Activated CD4-positive, alpha-beta T cell treated with anti-CD3 and anti-CD28 coated beads, Interleukin-2, amount 10 ng/mL, durations not matched to agents 7 days and 5 days (primary cell): ENCODE measurements at regions not wholly inside any gene's neighbourhood (a gene's known extent, or its start where the extent isn't known, plus 50 kb on each side); places are given as distances from the start of the nearest gene placed in this dataset.

Source experiments
- CTCF ChIA-PET: fragments of 350-600 bp; sonication (Branson Sonifier 250); formaldehyde crosslinking; loops from one replicate; lab custom pipeline; 2021; ENCODE audit warnings: antibody characterized with exemption; lab: Charles Lee
- POLR2A ChIA-PET: fragments of 350-600 bp; sonication (Branson Sonifier 250); formaldehyde crosslinking; loops from one replicate; lab custom pipeline; 2021; ENCODE audit warnings: antibody characterized with exemption; lab: Charles Lee
- DNase-seq: peaks from one replicate; pipeline ENCODE4 v3.0.0-alpha.2; 2020
- H3K27ac Mint-ChIP-seq: one replicate; pipeline ENCODE4 v1.8.0; 2021; ENCODE audit warnings: mild to moderate bottlenecking, moderate library complexity, mixed read lengths
- H3K27me3 Mint-ChIP-seq: one replicate; pipeline ENCODE4 v1.8.0; 2021; ENCODE audit warnings: mixed read lengths
- H3K36me3 Mint-ChIP-seq: one replicate; pipeline ENCODE4 v1.8.0; 2021; ENCODE audit warnings: low read depth, mixed read lengths
- H3K4me1 Mint-ChIP-seq: one replicate; pipeline ENCODE4 v1.8.0; 2021; ENCODE audit warnings: mixed read lengths
- H3K4me3 Mint-ChIP-seq: one replicate; pipeline ENCODE4 v1.8.0; 2021; ENCODE audit warnings: mild to moderate bottlenecking, moderate library complexity, mixed read lengths
- H3K9me3 Mint-ChIP-seq: one replicate; pipeline ENCODE4 v1.8.0; 2021; ENCODE audit warnings: mixed read lengths

DNA sequence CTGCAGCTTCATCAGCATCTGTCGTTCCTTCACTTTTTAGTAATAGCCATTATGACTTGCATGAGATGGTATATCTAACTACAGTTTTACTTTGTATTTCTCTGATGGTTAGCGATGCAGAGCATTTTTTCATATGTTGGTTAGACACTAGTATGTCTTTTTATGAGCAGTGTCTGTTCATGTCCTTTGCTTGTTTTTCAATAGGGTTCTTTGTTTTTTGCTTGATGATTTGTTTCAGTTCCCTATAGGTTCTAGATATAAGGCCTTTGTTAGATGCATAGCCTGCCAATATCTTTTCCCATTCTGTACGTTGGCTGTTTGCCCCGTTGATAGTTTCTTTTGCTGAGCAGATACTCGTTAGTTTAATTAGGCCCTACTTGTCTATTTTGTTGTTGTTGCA lies 487.2 kb upstream of the BCHE start:
- CTCF ChIA-PET = no interaction called here
- Mint-ChIP-seq H3K4me1 (no peaks in the 10 kb centered on the region), H3K27ac (no peak overlapping the region), H3K27me3 (no peaks in the 10 kb centered on the region), H3K4me3 (no peak overlapping the region), H3K9me3 (no peaks in the 10 kb centered on the region), H3K36me3 (no peaks in the 10 kb centered on the region)
- POLR2A ChIA-PET = no interaction called here
- DNase-seq = no peak

GRCh38 chr3:166322391-166322790 lies 485.2 kb upstream of the BCHE start:
- peaks cover 1% of the 10 kb centered on the region for H3K9me3 Mint-ChIP-seq
- no peak overlapping the region for H3K4me3 Mint-ChIP-seq
- no peaks in the 10 kb centered on the region for H3K36me3 Mint-ChIP-seq
- POLR2A ChIA-PET = no interaction called here
- CTCF ChIA-PET = no interaction called here
- no peaks in the 10 kb centered on the region for H3K27me3 Mint-ChIP-seq
- DNase-seq = no peak
- no peak overlapping the region for H3K27ac Mint-ChIP-seq
- H3K4me1 Mint-ChIP-seq = no peaks in the 10 kb centered on the region

GRCh38 chr3:166307756-166308350 lies 470.6 kb upstream of the BCHE start:
- Mint-ChIP-seq H3K27ac (no peak overlapping the region), H3K4me1 (no peaks in the 10 kb centered on the region), H3K27me3 (no peaks in the 10 kb centered on the region), H3K9me3 (peaks cover 2% of the 10 kb centered on the region), H3K4me3 (no peak overlapping the region), H3K36me3 (no peaks in the 10 kb centered on the region)
- ChIA-PET CTCF (no interaction called here), POLR2A (no interaction called here)
- no peak for DNase-seq

GRCh38 chr3:166304584-166304983 lies 467.4 kb upstream of the BCHE start:
- no peaks in the 10 kb centered on the region for H3K9me3 Mint-ChIP-seq
- DNase-seq = no peak
- H3K4me3 Mint-ChIP-seq = no peak overlapping the region
- no peaks in the 10 kb centered on the region for H3K4me1 Mint-ChIP-seq
- no peak overlapping the region for H3K27ac Mint-ChIP-seq
- no peaks in the 10 kb centered on the region for H3K36me3 Mint-ChIP-seq
- H3K27me3 Mint-ChIP-seq = no peaks in the 10 kb centered on the region
- ChIA-PET POLR2A (no interaction called here), CTCF (no interaction called here)

DNA sequence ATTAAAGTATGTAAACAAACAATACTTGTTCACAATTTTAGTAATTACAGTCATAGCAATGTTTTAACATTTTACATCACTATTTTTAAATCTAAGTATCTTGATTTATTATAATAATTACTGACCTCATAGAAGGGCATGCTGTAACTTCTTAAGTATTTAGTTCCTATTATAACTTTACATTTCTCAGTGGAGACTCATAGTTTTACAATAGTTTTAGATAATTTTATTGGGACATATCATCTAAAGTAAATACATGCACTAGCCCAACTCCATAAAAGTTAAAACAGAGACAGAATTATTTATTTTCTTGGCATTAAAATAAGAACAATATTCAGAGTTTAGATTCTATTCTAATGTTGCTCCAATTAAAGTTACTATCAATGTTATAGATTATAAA lies 466.5 kb upstream of the BCHE start:
- H3K27me3 Mint-ChIP-seq = no peaks in the 10 kb centered on the region
- ChIA-PET CTCF (no interaction called here), POLR2A (no interaction called here)
- no peak overlapping the region for H3K27ac Mint-ChIP-seq
- H3K36me3 Mint-ChIP-seq = no peaks in the 10 kb centered on the region
- DNase-seq = no peak
- no peaks in the 10 kb centered on the region for H3K9me3 Mint-ChIP-seq
- no peaks in the 10 kb centered on the region for H3K4me1 Mint-ChIP-seq
- H3K4me3 Mint-ChIP-seq = no peak overlapping the region

DNA sequence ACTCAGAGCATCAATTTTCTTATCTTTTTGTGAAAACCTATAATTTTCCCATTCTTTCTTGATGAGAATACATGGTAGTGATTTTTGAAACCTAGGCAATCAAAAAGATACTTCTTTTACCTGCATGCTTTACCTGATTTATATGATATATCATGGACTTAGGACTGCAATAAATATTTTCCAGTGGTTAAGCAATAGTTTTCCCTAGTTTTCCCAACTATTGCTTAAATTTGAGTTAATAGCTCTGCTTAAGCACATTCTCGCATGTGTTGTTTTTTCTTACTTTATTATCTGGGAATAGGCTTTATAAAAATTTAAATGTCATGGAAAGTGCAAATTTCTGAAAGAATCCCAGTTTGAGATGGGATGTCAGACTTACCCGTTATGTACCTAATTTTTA lies 465.1 kb upstream of the BCHE start:
- ChIA-PET POLR2A (no interaction called here), CTCF (no interaction called here)
- Mint-ChIP-seq H3K9me3 (no peaks in the 10 kb centered on the region), H3K4me3 (no peak overlapping the region), H3K4me1 (no peaks in the 10 kb centered on the region), H3K27ac (no peak overlapping the region), H3K27me3 (no peaks in the 10 kb centered on the region), H3K36me3 (no peaks in the 10 kb centered on the region)
- no peak for DNase-seq

GRCh38 chr3:166296179-166296783 lies 459.1 kb upstream of the BCHE start:
- no peak for DNase-seq
- no peaks in the 10 kb centered on the region for H3K36me3 Mint-ChIP-seq
- H3K9me3 Mint-ChIP-seq = no peaks in the 10 kb centered on the region
- no peak overlapping the region for H3K4me3 Mint-ChIP-seq
- no peaks in the 10 kb centered on the region for H3K4me1 Mint-ChIP-seq
- POLR2A ChIA-PET = no interaction called here
- CTCF ChIA-PET = no interaction called here
- H3K27me3 Mint-ChIP-seq = no peaks in the 10 kb centered on the region
- H3K27ac Mint-ChIP-seq = no peak overlapping the region

DNA sequence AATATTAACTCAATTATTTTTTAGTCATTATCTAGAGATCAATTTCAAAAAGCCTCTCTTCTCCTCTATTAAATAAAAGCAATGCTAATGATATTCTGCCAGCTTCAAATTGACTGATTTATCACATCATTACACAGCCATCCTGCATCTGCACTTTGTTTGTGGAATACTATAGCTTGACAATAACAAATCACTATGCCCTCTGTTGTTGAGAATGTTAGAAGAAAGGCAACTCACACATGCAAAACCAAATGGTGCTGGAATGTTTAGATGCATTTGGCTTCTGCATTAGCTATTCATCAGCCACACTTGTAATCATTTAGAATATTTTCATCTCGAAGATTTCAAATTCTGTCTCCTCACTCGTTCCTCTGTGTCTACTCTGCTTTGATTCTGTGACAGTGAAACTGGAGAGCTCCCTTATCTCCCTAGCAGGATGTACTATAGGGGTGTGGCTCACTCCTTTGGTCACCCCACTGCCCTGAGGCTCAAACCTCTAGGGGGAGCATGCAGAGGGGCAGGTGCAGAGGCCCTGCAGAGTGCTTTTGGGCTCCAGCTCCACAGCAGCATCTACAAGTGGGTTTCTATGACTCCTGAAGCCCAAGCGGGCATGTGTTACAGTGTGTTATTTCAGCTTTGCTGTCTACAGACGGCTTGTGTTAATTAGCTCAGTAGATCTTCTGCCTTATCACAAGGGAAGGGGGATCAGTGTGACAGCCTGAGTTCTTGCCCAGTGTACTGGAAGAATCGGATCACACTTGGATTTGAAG lies 454.1 kb upstream of the BCHE start:
- ChIA-PET POLR2A (no interaction called here), CTCF (no interaction called here)
- H3K4me3 Mint-ChIP-seq = no peak overlapping the region
- H3K27ac Mint-ChIP-seq = no peak overlapping the region
- no peaks in the 10 kb centered on the region for H3K4me1 Mint-ChIP-seq
- H3K36me3 Mint-ChIP-seq = no peaks in the 10 kb centered on the region
- no peaks in the 10 kb centered on the region for H3K9me3 Mint-ChIP-seq
- no peaks in the 10 kb centered on the region for H3K27me3 Mint-ChIP-seq
- no peak for DNase-seq

- ChIA-PET CTCF (no interaction called here), POLR2A (no interaction called here)
- no peak overlapping the region for H3K4me3 Mint-ChIP-seq
- no peaks in the 10 kb centered on the region for H3K27me3 Mint-ChIP-seq
- H3K4me1 Mint-ChIP-seq = no peaks in the 10 kb centered on the region
- peaks cover 2% of the 10 kb centered on the region for H3K9me3 Mint-ChIP-seq
- DNase-seq = no peak
- no peaks in the 10 kb centered on the region for H3K36me3 Mint-ChIP-seq
- no peak overlapping the region for H3K27ac Mint-ChIP-seq
Observed at GRCh38 chr3:166285001-166285400, 447.8 kb upstream of the BCHE start.

- Mint-ChIP-seq H3K27ac (no peak overlapping the region), H3K27me3 (no peaks in the 10 kb centered on the region), H3K9me3 (peaks cover 7% of the 10 kb centered on the region), H3K36me3 (no peaks in the 10 kb centered on the region), H3K4me1 (no peaks in the 10 kb centered on the region), H3K4me3 (no peak overlapping the region)
- no peak for DNase-seq
- ChIA-PET CTCF (no interaction called here), POLR2A (no interaction called here)
Observed at GRCh38 chr3:166283840-166284239, 446.6 kb upstream of the BCHE start.

DNA sequence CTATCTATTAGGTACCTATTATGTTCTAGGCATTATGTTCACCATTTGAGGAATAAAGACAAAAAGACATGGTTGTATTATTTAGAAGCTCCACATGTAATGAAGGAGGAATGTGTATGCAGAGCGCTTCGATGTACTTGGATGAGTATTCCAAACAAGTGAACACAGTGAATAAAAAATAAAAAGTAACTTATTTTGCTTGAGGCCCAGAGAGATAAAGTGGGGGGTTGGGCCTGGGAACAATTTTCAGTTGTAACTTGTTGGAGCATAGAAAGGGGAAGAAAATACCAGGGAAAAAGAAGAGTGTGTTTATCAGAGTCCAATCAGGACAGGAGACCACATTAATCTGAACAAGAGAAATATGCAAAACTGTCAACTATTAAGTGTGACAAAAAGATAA lies 445.7 kb upstream of the BCHE start:
- ChIA-PET CTCF (no interaction called here), POLR2A (no interaction called here)
- Mint-ChIP-seq H3K4me1 (no peaks in the 10 kb centered on the region), H3K4me3 (no peak overlapping the region), H3K27ac (no peak overlapping the region), H3K27me3 (no peaks in the 10 kb centered on the region), H3K9me3 (peaks cover 7% of the 10 kb centered on the region), H3K36me3 (no peaks in the 10 kb centered on the region)
- no peak for DNase-seq

DNA sequence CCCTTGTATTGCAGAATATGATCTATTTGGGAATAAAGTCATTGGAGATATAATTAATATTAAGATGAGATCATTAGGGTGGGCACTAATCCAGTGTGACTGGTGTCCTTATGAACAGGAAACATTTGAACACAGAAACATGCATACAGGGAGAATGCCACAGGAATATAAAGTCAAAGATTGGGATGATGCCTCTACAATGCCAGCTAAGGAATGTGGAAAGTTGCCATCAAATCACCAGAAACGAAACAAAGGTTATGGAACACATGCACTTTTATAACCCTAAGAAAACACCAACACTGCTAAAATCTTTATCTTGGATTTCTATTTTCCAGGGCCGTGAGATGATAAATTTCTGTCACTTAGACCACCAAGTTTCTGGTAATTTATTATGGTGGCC lies 442.4 kb upstream of the BCHE start:
- no peaks in the 10 kb centered on the region for H3K4me1 Mint-ChIP-seq
- DNase-seq = no peak
- POLR2A ChIA-PET = no interaction called here
- peaks cover 7% of the 10 kb centered on the region for H3K9me3 Mint-ChIP-seq
- no peak overlapping the region for H3K4me3 Mint-ChIP-seq
- CTCF ChIA-PET = no interaction called here
- no peaks in the 10 kb centered on the region for H3K27me3 Mint-ChIP-seq
- H3K27ac Mint-ChIP-seq = no peak overlapping the region
- H3K36me3 Mint-ChIP-seq = no peaks in the 10 kb centered on the region

GRCh38 chr3:166275024-166275390 lies 437.8 kb upstream of the BCHE start:
- ChIA-PET POLR2A (no interaction called here), CTCF (no interaction called here)
- peaks cover 4% of the 10 kb centered on the region for H3K9me3 Mint-ChIP-seq
- H3K4me3 Mint-ChIP-seq = no peak overlapping the region
- no peak overlapping the region for H3K27ac Mint-ChIP-seq
- no peaks in the 10 kb centered on the region for H3K27me3 Mint-ChIP-seq
- no peaks in the 10 kb centered on the region for H3K4me1 Mint-ChIP-seq
- no peak for DNase-seq
- no peaks in the 10 kb centered on the region for H3K36me3 Mint-ChIP-seq
